HUES6 (cell line): ENCODE measurements at regions not wholly inside any gene's neighbourhood (a gene's known extent, or its start where the extent isn't known, plus 50 kb on each side); places are given as distances from the start of the nearest gene placed in this dataset.

Experiments
- H3K27ac ChIP-seq: 2 replicates; pipeline ENCODE4 v1.7.0; 2013; ENCODE audit warnings: low read depth, mild to moderate bottlenecking, low read length, inconsistent platforms
- H3K27me3 ChIP-seq: 2 replicates; pipeline ENCODE4 v1.6.1; 2013; ENCODE audit warnings: low read length; ENCODE audit not compliant: control insufficient read depth, insufficient read depth
- H3K36me3 ChIP-seq: 2 replicates; pipeline ENCODE4 v1.6.1; 2013; ENCODE audit warnings: low read length; ENCODE audit not compliant: control insufficient read depth, insufficient read depth
- H3K4me1 ChIP-seq: 2 replicates; pipeline ENCODE4 v1.6.1; 2013; ENCODE audit warnings: low read length; ENCODE audit not compliant: control insufficient read depth, insufficient read depth
- H3K4me3 ChIP-seq: 2 replicates; pipeline ENCODE4 v1.5.1; 2013; ENCODE audit warnings: low read depth, low read length
- H3K9ac ChIP-seq: one replicate; pipeline ENCODE4 v1.6.1; 2013; ENCODE audit warnings: mild to moderate bottlenecking, low read length
- H3K9me3 ChIP-seq: 2 replicates; pipeline ENCODE4 v1.6.1; 2013; ENCODE audit warnings: low read depth, low read length; ENCODE audit not compliant: control insufficient read depth, insufficient read depth

GRCh38 chr7:20932785-20933527 is 146.3 kb upstream of the SP8 start:
- no peaks in the 10 kb centered on the region for H3K4me1 ChIP-seq
- no peak overlapping the region for H3K9ac ChIP-seq
- no peaks in the 10 kb centered on the region for H3K36me3 ChIP-seq
- no peak overlapping the region for H3K4me3 ChIP-seq
- H3K27me3 ChIP-seq, result no peaks in the 10 kb centered on the region
- no peak overlapping the region for H3K27ac ChIP-seq
- H3K9me3 ChIP-seq, result no peaks in the 10 kb centered on the region

DNA sequence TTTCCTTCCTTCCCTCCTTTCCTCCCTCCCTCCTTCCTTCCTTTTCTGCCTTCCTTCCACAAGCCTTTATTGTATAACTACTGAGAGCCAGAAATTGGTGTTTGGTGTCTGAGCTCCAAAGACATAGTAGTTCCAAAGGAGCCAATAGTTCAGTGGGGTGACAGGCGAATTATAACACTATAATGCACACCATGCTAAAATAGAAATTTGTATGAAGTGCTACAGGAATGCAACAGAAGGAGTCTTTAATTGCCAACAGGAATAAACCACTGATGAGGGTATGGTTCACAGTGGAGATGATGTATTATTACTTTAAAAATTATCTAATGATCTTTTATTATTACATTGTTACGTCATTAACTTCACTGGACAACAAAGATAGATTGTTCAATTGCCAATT is 158.8 kb upstream of the SP8 start:
- H3K9me3 ChIP-seq, result peaks cover 5% of the 10 kb centered on the region; the same call in 1 of the 2 replicates
- H3K27ac ChIP-seq, result no peak overlapping the region
- H3K36me3 ChIP-seq, result no peaks in the 10 kb centered on the region
- H3K4me3 ChIP-seq, result no peak overlapping the region
- no peaks in the 10 kb centered on the region for H3K27me3 ChIP-seq
- no peak overlapping the region for H3K9ac ChIP-seq
- no peaks in the 10 kb centered on the region for H3K4me1 ChIP-seq

GRCh38 chr7:20952916-20953315 is 166.2 kb upstream of the SP8 start:
- Histone ChIP-seq H3K27me3 (no peaks in the 10 kb centered on the region), H3K36me3 (no peaks in the 10 kb centered on the region), H3K4me1 (peaks cover 23% of the 10 kb centered on the region), H3K27ac (peak overlapping the region; percentile 49), H3K4me3 (no peak overlapping the region), H3K9ac (no peak overlapping the region), H3K9me3 (no peaks in the 10 kb centered on the region)

- Histone ChIP-seq H3K27ac (0 out of 2 replicates have a peak overlapping the region, but pooled peaks have one; percentile 49), H3K9me3 (no peaks in the 10 kb centered on the region), H3K4me3 (no peak overlapping the region), H3K9ac (no peak overlapping the region), H3K4me1 (peaks cover 23% of the 10 kb centered on the region), H3K27me3 (no peaks in the 10 kb centered on the region), H3K36me3 (no peaks in the 10 kb centered on the region)
Observed at GRCh38 chr7:20954711-20955619, 168.3 kb upstream of the SP8 start.

DNA sequence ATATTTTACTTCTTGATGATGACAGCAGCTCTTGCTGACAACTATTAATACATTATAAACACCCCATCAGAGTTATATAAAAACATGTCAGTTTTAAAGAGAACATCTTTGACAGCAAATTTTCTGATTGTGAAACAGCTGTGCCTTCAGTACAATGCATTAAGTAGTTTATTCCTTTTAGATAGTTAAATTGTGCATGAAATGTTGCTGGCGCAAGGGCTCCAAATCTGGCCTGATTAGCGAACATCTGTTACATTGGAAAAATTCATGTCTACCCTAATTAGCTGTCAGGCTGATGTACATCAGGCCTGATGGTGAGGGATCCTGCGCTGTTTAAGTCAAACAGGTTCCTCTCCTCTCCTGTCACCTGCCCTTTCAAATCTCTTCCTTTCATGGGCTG is 171.9 kb upstream of the SP8 start:
- Histone ChIP-seq H3K27me3 (no peaks in the 10 kb centered on the region), H3K4me1 (peaks cover 14% of the 10 kb centered on the region), H3K9me3 (no peaks in the 10 kb centered on the region), H3K4me3 (no peak overlapping the region), H3K36me3 (no peaks in the 10 kb centered on the region), H3K9ac (no peak overlapping the region), H3K27ac (no peak overlapping the region)

DNA sequence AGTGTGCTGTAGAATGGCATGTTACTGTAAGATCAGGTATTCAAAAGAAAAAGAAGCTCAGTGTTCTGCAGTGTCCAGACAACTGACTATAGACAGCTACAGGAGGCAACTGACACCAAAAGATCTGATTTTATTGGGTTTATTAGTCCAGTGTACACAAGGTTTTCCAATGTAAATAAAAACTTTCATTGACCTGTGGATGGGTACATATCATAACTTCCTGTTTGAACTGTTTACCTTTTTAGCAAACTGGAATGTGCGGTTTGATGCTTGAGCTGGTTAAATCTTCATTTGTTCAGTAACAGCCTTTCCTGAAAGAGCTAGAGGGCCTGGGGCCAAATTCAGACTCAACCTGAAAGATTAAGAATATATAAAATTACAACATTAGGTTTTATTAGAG is 172.6 kb upstream of the SP8 start:
- no peaks in the 10 kb centered on the region for H3K9me3 ChIP-seq

GRCh38 chr7:20963556-20964280 is 177.0 kb upstream of the SP8 start:
- Histone ChIP-seq H3K27ac (no peak overlapping the region), H3K9ac (no peak overlapping the region), H3K4me1 (peaks cover 5% of the 10 kb centered on the region; the same call in 1 of the 2 replicates), H3K36me3 (no peaks in the 10 kb centered on the region), H3K4me3 (no peak overlapping the region), H3K9me3 (no peaks in the 10 kb centered on the region), H3K27me3 (no peaks in the 10 kb centered on the region)

More for the DNA sequence above, 172.6 kb upstream of the SP8 start:
- no peaks in the 10 kb centered on the region for H3K36me3 ChIP-seq
- peaks cover 11% of the 10 kb centered on the region for H3K4me1 ChIP-seq
- no peak overlapping the region for H3K27ac ChIP-seq
- no peaks in the 10 kb centered on the region for H3K27me3 ChIP-seq
- H3K9ac ChIP-seq, result no peak overlapping the region
- H3K4me3 ChIP-seq, result no peak overlapping the region

- Histone ChIP-seq H3K9me3 (no peaks in the 10 kb centered on the region), H3K9ac (no peak overlapping the region), H3K27ac (no peak overlapping the region), H3K4me1 (peaks cover 5% of the 10 kb centered on the region; the same call in 1 of the 2 replicates), H3K4me3 (no peak overlapping the region), H3K36me3 (no peaks in the 10 kb centered on the region), H3K27me3 (no peaks in the 10 kb centered on the region)
Observed at GRCh38 chr7:20964281-20964918, 177.7 kb upstream of the SP8 start.

- Histone ChIP-seq H3K27me3 (no peaks in the 10 kb centered on the region), H3K9me3 (no peaks in the 10 kb centered on the region), H3K4me1 (peaks cover 4% of the 10 kb centered on the region), H3K27ac (no peak overlapping the region), H3K4me3 (no peak overlapping the region), H3K9ac (no peak overlapping the region), H3K36me3 (no peaks in the 10 kb centered on the region)
Observed at GRCh38 chr7:20971219-20971618, 184.5 kb upstream of the SP8 start.

DNA sequence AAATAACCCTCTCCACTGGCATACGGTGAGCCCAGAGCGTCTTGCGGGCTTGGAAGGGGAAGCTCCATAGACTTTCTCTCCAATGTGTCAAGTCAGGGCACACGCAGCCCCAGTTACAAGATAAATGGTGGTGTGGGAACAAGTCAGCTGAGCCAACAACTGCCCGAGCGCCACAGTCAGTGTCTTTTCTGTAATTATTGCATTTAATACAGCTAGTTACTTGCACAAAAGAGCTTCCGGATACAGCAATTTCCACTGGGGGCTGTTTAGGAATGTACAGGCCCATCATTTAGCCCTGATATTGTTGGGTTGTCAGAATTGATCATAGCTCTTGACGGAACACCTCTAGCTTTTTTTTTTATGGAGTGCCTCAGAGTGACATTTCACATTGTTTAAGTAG is 193.5 kb upstream of the SP8 start:
- no peaks in the 10 kb centered on the region for H3K4me1 ChIP-seq
- H3K9me3 ChIP-seq, result no peaks in the 10 kb centered on the region
- H3K36me3 ChIP-seq, result no peaks in the 10 kb centered on the region
- no peak overlapping the region for H3K4me3 ChIP-seq
- H3K27ac ChIP-seq, result no peak overlapping the region
- H3K27me3 ChIP-seq, result no peaks in the 10 kb centered on the region
- no peak overlapping the region for H3K9ac ChIP-seq
